HG02642 (cell line): ENCODE measurements at regions not wholly inside any gene's neighbourhood (a gene's known extent, or its start where the extent isn't known, plus 50 kb on each side); places are given as distances from the start of the nearest gene placed in this dataset.
"Not testable (repeated sequence)": the region's sequence is repeated elsewhere in the genome, so short reads cannot be mapped to it uniquely, and the experiment has no call there.

Source experiments
- ATAC-seq: cut with Tn5 transposase; IDR thresholded peaks from one replicate; pipeline ENCODE4 v1.9.1; 2021; ENCODE audit warnings: mild to moderate bottlenecking; ENCODE audit not compliant: unreplicated experiment, poor library complexity

- ATAC-seq, result no peak
Observed at GRCh38 chr20:40046703-40047102, 642.3 kb downstream of the MAFB start.

GRCh38 chr20:40037511-40037910, 651.5 kb downstream of the MAFB start:
- no peak for ATAC-seq

- no peak for ATAC-seq
Observed at GRCh38 chr20:40029589-40029988, 659.4 kb downstream of the MAFB start.

GRCh38 chr20:40019510-40019909, 669.5 kb downstream of the MAFB start:
- no peak for ATAC-seq

- ATAC-seq, result no peak
Observed at GRCh38 chr20:40017765-40018164, 671.3 kb downstream of the MAFB start.

- no peak for ATAC-seq
Observed at GRCh38 chr20:40016890-40017289, 672.1 kb downstream of the MAFB start.

GRCh38 chr20:40016392-40016791, 672.6 kb downstream of the MAFB start:
- no peak for ATAC-seq

- ATAC-seq, result not testable (repeated sequence)
Observed at GRCh38 chr20:40012026-40012425, 677.0 kb downstream of the MAFB start.

- ATAC-seq, result no peak
Observed at GRCh38 chr20:40010483-40010882, 678.6 kb downstream of the MAFB start.

- no peak for ATAC-seq
Observed at GRCh38 chr20:40009542-40009941, 679.5 kb downstream of the MAFB start.

- ATAC-seq, result no peak
Observed at GRCh38 chr20:40008177-40008576, 680.9 kb downstream of the MAFB start.

- no peak for ATAC-seq
Observed at GRCh38 chr20:40006168-40006860, 682.7 kb downstream of the MAFB start.

GRCh38 chr20:40004092-40004491, 684.9 kb downstream of the MAFB start:
- ATAC-seq, result not testable (repeated sequence)

GRCh38 chr20:39993742-39994141, 695.3 kb downstream of the MAFB start:
- no peak for ATAC-seq

- ATAC-seq, result no peak
Observed at GRCh38 chr20:39990692-39991091, 698.3 kb downstream of the MAFB start.

GRCh38 chr20:39988991-39989390, 700.0 kb downstream of the MAFB start:
- ATAC-seq, result no peak

GRCh38 chr20:39986173-39986904, 702.7 kb downstream of the MAFB start:
- ATAC-seq, result no peak

GRCh38 chr20:39985271-39985827, 703.7 kb downstream of the MAFB start:
- ATAC-seq, result no peak

- ATAC-seq, result no peak
Observed at GRCh38 chr20:39983655-39984054, 705.4 kb downstream of the MAFB start.

GRCh38 chr20:39983183-39983582, 705.9 kb downstream of the MAFB start:
- ATAC-seq, result no peak

GRCh38 chr20:39974966-39975501, 714.0 kb downstream of the MAFB start:
- ATAC-seq, result no peak
